ENCODE measurements at regions not wholly inside any gene's neighbourhood (a gene's known extent, or its start where the extent isn't known, plus 50 kb on each side); places are given as distances from the start of the nearest gene placed in this dataset.

DNA sequence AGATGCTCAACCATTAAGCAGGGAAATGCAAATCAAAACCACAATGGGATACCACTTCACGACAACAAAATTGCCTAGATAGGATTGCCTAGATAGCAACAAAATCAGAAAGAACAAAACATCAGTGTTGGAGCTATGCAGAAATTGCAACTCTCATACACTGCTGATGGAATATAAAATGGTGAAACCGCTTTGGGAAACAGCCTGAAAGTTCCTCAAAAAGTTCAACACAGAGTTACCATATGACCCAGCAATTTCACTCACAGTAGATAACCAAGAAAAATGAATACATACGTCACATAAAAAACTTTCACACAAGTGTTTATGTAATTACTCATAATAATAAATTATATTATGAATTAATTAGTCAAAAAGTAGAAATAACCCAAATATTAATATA lies 78.3 kb downstream of the MAFB start:
- H3K4me3 ChIP-seq (ENCODE audit: low read depth, low read length) = no peak overlapping the region
- no peak overlapping the region for H3K27ac ChIP-seq
- DNase-seq = no peak
- H3K27me3 ChIP-seq (replicated peaks) = no peaks in the 10 kb centered on the region
- H3K36me3 ChIP-seq (replicated peaks) = no peaks in the 10 kb centered on the region
- TF ChIP-seq, protein P1, sequence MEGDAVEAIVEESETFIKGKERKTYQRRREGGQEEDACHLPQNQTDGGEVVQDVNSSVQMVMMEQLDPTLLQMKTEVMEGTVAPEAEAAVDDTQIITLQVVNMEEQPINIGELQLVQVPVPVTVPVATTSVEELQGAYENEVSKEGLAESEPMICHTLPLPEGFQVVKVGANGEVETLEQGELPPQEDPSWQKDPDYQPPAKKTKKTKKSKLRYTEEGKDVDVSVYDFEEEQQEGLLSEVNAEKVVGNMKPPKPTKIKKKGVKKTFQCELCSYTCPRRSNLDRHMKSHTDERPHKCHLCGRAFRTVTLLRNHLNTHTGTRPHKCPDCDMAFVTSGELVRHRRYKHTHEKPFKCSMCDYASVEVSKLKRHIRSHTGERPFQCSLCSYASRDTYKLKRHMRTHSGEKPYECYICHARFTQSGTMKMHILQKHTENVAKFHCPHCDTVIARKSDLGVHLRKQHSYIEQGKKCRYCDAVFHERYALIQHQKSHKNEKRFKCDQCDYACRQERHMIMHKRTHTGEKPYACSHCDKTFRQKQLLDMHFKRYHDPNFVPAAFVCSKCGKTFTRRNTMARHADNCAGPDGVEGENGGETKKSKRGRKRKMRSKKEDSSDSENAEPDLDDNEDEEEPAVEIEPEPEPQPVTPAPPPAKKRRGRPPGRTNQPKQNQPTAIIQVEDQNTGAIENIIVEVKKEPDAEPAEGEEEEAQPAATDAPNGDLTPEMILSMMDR (IDR thresholded peaks at IDR 0.05; ENCODE audit: low read depth, low read length, missing control alignments) = no peak
- in situ Hi-C loops (cut with HindIII; ENCODE audit: low pct_ligation_motif_present, low sequenced_read_pairs) = no loop called here

DNA sequence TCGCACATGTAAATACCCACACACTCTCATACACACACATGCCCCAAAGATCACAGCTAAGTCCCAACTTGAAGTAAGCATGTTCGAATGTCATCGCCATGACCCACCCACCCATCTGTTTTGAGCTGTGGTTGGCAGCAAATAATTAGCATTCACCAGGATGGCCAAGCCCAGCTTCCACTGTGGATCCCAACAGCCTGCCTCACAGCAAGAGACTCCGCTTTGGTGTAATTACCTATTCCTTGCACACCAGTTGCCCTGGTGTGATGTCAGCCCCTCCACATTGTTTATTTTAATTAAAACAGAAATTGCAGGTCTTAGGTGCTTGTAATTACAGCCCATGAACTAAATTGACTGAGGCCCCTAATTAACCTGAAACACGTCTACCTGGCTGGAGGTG lies 81.1 kb downstream of the MAFB start:
- TF ChIP-seq, protein P1 (IDR thresholded peaks at IDR 0.05; ENCODE audit: low read depth, low read length, missing control alignments) = no peak
- H3K4me3 ChIP-seq (ENCODE audit: low read depth, low read length) = no peak overlapping the region
- no peak for DNase-seq
- no peaks in the 10 kb centered on the region for H3K36me3 ChIP-seq (replicated peaks)
- no peaks in the 10 kb centered on the region for H3K27me3 ChIP-seq (replicated peaks)
- no peak overlapping the region for H3K27ac ChIP-seq
- in situ Hi-C loops (cut with HindIII; ENCODE audit: low pct_ligation_motif_present, low sequenced_read_pairs) = no loop called here

DNA sequence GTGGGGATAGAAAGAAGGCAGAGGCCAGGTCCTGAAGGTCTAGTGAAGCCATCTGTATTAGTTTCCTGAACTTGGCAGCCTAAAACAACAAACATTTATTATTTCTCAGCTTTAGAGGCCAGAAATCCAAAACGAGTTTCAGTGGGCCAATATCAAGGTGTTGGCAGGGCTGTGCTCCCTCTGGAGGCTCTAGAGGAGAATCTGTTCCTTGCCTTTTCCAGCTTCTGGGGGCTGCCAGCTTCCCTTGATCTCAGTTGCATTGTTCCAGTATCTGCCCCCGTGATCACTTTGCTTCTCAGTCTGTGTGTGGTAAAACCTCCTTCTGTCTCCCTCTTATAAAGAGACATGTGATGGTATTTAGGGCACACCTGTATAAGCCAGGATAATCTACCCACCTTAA lies 82.4 kb downstream of the MAFB start:
- Histone ChIP-seq H3K27ac (no peak overlapping the region), H3K27me3 (replicated peaks) (no peaks in the 10 kb centered on the region), H3K36me3 (replicated peaks) (no peaks in the 10 kb centered on the region), H3K4me3 (ENCODE audit: low read depth, low read length) (no peak overlapping the region)
- in situ Hi-C loops (cut with HindIII; ENCODE audit: low pct_ligation_motif_present, low sequenced_read_pairs) = no loop called here
- TF ChIP-seq, protein P1 (IDR thresholded peaks at IDR 0.05; ENCODE audit: low read depth, low read length, missing control alignments) = no peak
- no peak for DNase-seq

DNA sequence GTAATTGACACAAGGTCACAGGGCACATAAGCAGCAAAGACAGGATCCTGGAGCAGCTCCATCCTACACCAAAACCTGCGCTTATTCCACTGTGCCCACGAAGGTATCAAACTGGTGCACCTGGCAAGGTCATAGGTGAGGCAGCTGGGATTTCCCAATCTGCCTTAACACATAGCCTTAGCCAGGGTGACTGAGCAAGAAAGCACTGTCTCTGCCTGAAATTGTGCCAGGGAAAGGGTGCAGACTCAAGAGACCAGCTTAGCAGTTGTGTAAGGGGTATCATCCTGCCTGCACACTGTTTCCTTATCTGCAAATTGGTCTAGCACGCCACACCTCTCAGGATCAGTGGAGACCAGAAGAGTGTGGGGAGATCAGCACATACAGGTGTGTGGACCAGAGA lies 82.8 kb downstream of the MAFB start:
- Histone ChIP-seq H3K27ac (no peak overlapping the region), H3K27me3 (replicated peaks) (no peaks in the 10 kb centered on the region), H3K36me3 (replicated peaks) (no peaks in the 10 kb centered on the region), H3K4me3 (ENCODE audit: low read depth, low read length) (no peak overlapping the region)
- TF ChIP-seq, protein P1 (IDR thresholded peaks at IDR 0.05; ENCODE audit: low read depth, low read length, missing control alignments) = no peak
- no peak for DNase-seq
- in situ Hi-C loops (cut with HindIII; ENCODE audit: low pct_ligation_motif_present, low sequenced_read_pairs) = no loop called here

DNA sequence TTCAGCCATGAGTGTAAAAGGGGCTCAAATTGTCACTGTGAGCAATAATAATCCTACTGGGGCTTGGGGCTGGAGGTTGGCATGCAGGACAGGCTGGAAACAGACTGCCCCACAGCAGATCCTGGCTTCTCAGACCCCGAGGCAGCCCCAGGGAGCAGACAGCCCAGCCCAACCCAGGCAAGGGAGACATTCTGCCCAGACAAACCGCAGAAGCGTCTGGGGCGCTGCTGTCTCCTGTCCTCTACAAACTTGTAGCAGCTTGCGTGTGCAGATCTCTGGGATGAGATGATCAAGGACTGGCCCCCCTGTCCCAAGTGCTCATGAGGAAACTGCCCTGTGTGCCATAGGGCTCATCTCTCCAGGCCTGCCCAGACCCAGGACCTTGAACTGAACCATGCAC lies 84.6 kb downstream of the MAFB start:
- no peaks in the 10 kb centered on the region for H3K36me3 ChIP-seq (replicated peaks)
- H3K27ac ChIP-seq = no peak overlapping the region
- no peaks in the 10 kb centered on the region for H3K27me3 ChIP-seq (replicated peaks)
- TF ChIP-seq, protein P1 (IDR thresholded peaks at IDR 0.05; ENCODE audit: low read depth, low read length, missing control alignments) = no peak
- in situ Hi-C loops (cut with HindIII; ENCODE audit: low pct_ligation_motif_present, low sequenced_read_pairs) = no loop called here
- H3K4me3 ChIP-seq (ENCODE audit: low read depth, low read length) = no peak overlapping the region
- DNase-seq = no peak

DNA sequence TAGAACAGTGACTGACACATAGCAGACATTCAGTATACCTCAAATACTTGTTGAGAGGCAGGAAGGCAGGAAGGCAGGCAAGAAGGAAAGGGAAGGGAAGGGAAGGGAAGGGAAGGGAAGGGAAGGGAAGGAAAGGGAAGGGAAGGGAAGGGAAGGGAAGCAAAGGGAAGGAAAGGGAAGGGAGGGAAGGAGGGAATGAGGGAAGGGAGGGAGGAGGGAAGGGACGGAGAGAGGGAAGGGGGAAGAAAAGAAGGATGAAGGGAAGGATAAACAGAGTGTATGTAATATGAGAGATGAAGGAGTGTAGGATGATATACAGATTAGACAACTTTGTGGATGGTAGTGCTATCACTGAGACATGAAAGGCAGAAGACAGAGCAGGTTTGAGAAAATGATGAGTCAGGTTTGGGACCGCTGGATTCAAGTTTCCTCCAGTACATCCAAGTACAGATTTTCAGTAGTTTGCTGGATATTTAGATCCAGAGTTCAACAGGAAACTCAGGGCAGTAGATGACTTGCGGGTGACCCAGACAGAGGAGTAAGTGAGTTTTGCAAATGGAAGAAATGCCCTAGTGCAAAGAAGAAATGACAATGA lies 85.9 kb downstream of the MAFB start:
- Histone ChIP-seq H3K36me3 (replicated peaks) (no peaks in the 10 kb centered on the region), H3K27me3 (replicated peaks) (no peaks in the 10 kb centered on the region), H3K4me3 (ENCODE audit: low read depth, low read length) (no peak overlapping the region), H3K27ac (no peak overlapping the region)
- TF ChIP-seq, protein P1 (IDR thresholded peaks at IDR 0.05; ENCODE audit: low read depth, low read length, missing control alignments) = no peak
- in situ Hi-C loops (cut with HindIII; ENCODE audit: low pct_ligation_motif_present, low sequenced_read_pairs) = no loop called here
- DNase-seq = no peak
